H1 (cell line): ENCODE measurements at regions not wholly inside any gene's neighbourhood (a gene's known extent, or its start where the extent isn't known, plus 50 kb on each side); places are given as distances from the start of the nearest gene placed in this dataset.

ENCODE experiments used
- CTCF ChIA-PET: fragments of 300-600 bp; sonication (Branson Sonifier 250); formaldehyde crosslinking; loops from one replicate; lab custom pipeline; 2021; ENCODE audit not compliant: partially characterized antibody; lab: Charles Lee
- POLR2A ChIA-PET: fragments of 300-600 bp; sonication (Branson Sonifier 250); formaldehyde crosslinking; loops from one replicate; lab custom pipeline; 2021; ENCODE audit warnings: inconsistent platforms; ENCODE audit not compliant: partially characterized antibody; lab: Charles Lee
- DNase-seq, 2 experiments: peaks; one replicate each; pipeline versions ENCODE4 v3.0.0 to v3.0.0-alpha.2; 2010 to 2022; ENCODE audit warnings: low spot score in 2 of 2, low read depth in 1 of 2, mixed read lengths in 1 of 2
- FAIRE-seq: peaks from 2 replicates; lab custom pipeline; 2011; peaks lifted over from hg19 to GRCh38; lab: Jason Lieb, UNC
- H2AFZ ChIP-seq: 2 replicates; pipeline ENCODE4 v1.8.1; 2012; ENCODE audit warnings: low read length, inconsistent platforms
- H2AK5ac ChIP-seq: 2 replicates; pipeline ENCODE4 v1.6.1; 2013; ENCODE audit warnings: low read depth, low read length
- H2BK120ac ChIP-seq: replicated peaks from 2 replicates; pipeline ENCODE3; 2013; ENCODE audit warnings: low read depth, low read length, inconsistent platforms
- H2BK12ac ChIP-seq: 2 replicates; pipeline ENCODE4 v1.6.1; 2013; ENCODE audit warnings: low read depth, low read length
- H2BK15ac ChIP-seq: 2 replicates; pipeline ENCODE4 v1.6.1; 2013; ENCODE audit warnings: low read length
- H2BK20ac ChIP-seq: 2 replicates; pipeline ENCODE4 v1.6.1; 2013; ENCODE audit warnings: low read length
- H2BK5ac ChIP-seq: 2 replicates; pipeline ENCODE4 v1.6.1; 2013; ENCODE audit warnings: low read depth, low read length
- H3K14ac ChIP-seq: 2 replicates; pipeline ENCODE4 v1.6.1; 2013; ENCODE audit warnings: inconsistent platforms; ENCODE audit not compliant: insufficient read length
- H3K18ac ChIP-seq: 2 replicates; pipeline ENCODE4 v1.6.1; 2013; ENCODE audit warnings: low read length; ENCODE audit errors: extremely low read depth
- H3K23ac ChIP-seq: 2 replicates; pipeline ENCODE4 v1.6.1; 2013; ENCODE audit warnings: inconsistent platforms; ENCODE audit not compliant: insufficient read length
- H3K23me2 ChIP-seq: 2 replicates; pipeline ENCODE4 v1.6.1; 2013; ENCODE audit warnings: low read depth, low read length
- H3K27ac ChIP-seq: 2 replicates; pipeline ENCODE4 v1.6.1; 2011; ENCODE audit warnings: low read depth, low read length, inconsistent platforms
- H3K27me3 ChIP-seq, 4 experiments: replicated peaks in 1 of 4; 1 replicate in 1 of 4; 2 replicates in 3 of 4; pipeline versions ENCODE4 v1.6.1 to v1.8.1; 2011 to 2013; ENCODE audit warnings: low read length in 3 of 4, mild to moderate bottlenecking in 3 of 4, inconsistent platforms in 2 of 4, mixed read lengths in 2 of 4, moderate library complexity in 1 of 4; ENCODE audit not compliant: control insufficient read depth in 3 of 4, insufficient read depth in 3 of 4; ENCODE audit errors: extremely low read depth in 1 of 4
- H3K36me3 ChIP-seq, 4 experiments: 2 replicates each; pipeline versions ENCODE4 v1.6.1 to v1.8.1; 2011 to 2013; ENCODE audit warnings: mild to moderate bottlenecking in 4 of 4, low read length in 3 of 4, moderate library complexity in 2 of 4, control low read depth in 1 of 4, inconsistent platforms in 1 of 4; ENCODE audit not compliant: insufficient read depth in 4 of 4, control insufficient read depth in 2 of 4
- H3K4ac ChIP-seq: replicated peaks from 2 replicates; pipeline ENCODE3; 2013; ENCODE audit warnings: low read length, low read depth, mixed read lengths, inconsistent platforms; ENCODE audit not compliant: insufficient read length
- H3K4me1 ChIP-seq, 4 experiments: replicated peaks in 1 of 4; 1 replicate in 1 of 4; 2 replicates in 3 of 4; pipeline versions ENCODE4 v1.6.1 to v1.8.1; 2011 to 2013; ENCODE audit warnings: low read length in 3 of 4, inconsistent platforms in 2 of 4, mixed read lengths in 1 of 4; ENCODE audit not compliant: insufficient read depth in 4 of 4, control insufficient read depth in 3 of 4
- H3K4me2 ChIP-seq, 2 experiments: 2 replicates each; pipeline versions ENCODE4 v1.6.1 to v1.8.1; 2011 to 2013; ENCODE audit warnings: low read depth in 2 of 2, low read length in 2 of 2, control low read depth in 1 of 2, inconsistent platforms in 1 of 2, mild to moderate bottlenecking in 1 of 2; ENCODE audit not compliant: insufficient read depth in 1 of 2
- H3K4me3 ChIP-seq, 4 experiments: fragments of 200-600, 300-600 bp in 1 of 4; sonication (generic), shearing (Covaris generic), sonication (Bioruptor Twin) in 1 of 4; 2 replicates each; pipeline versions ENCODE4 v1.5.1 to v1.8.1; 2011 to 2016; ENCODE audit warnings: low read length in 4 of 4, low read depth in 3 of 4, control low read depth in 2 of 4, inconsistent platforms in 2 of 4, mild to moderate bottlenecking in 2 of 4, mixed read lengths in 1 of 4, moderate library complexity in 1 of 4; ENCODE audit not compliant: insufficient read depth in 2 of 4; ENCODE audit errors: extremely low read depth in 1 of 4
- H3K56ac ChIP-seq: replicated peaks from 2 replicates; pipeline ENCODE3; 2013; ENCODE audit warnings: low read depth, mild to moderate bottlenecking, mixed read lengths, low read length, inconsistent platforms; ENCODE audit not compliant: insufficient read length
- H3K79me1 ChIP-seq: 2 replicates; pipeline ENCODE4 v1.6.1; 2013; ENCODE audit warnings: low read depth, low read length, control low read depth
- H3K79me2 ChIP-seq, 2 experiments: 2 replicates each; pipeline versions ENCODE4 v1.6.1 to v1.8.1; 2012 to 2013; ENCODE audit warnings: low read length in 2 of 2, mild to moderate bottlenecking in 2 of 2, inconsistent platforms in 1 of 2; ENCODE audit not compliant: insufficient read depth in 2 of 2, control insufficient read depth in 1 of 2
- H3K9ac ChIP-seq, 4 experiments: replicated peaks in 1 of 4; 1 replicate in 1 of 4; 2 replicates in 3 of 4; pipeline versions ENCODE4 v1.6.1 to v1.8.1; 2011 to 2013; ENCODE audit warnings: low read depth in 3 of 4, low read length in 3 of 4, control low read depth in 2 of 4, mild to moderate bottlenecking in 2 of 4, moderate library complexity in 2 of 4, inconsistent platforms in 1 of 4; ENCODE audit errors: extremely low read depth in 1 of 4
- H3K9me3 ChIP-seq, 2 experiments: 2 replicates each; pipeline versions ENCODE4 v1.6.1 to v1.8.1; 2012 to 2013; ENCODE audit warnings: mild to moderate bottlenecking in 2 of 2, moderate library complexity in 2 of 2, control low read depth in 1 of 2, inconsistent platforms in 1 of 2, low read depth in 1 of 2, low read length in 1 of 2, mixed read lengths in 1 of 2; ENCODE audit not compliant: insufficient read depth in 2 of 2
- H4K20me1 ChIP-seq, 2 experiments: replicated peaks in 1 of 2; 2 replicates each; pipeline versions ENCODE3 to v1.8.1; 2011 to 2013; ENCODE audit warnings: inconsistent platforms in 2 of 2, low read length in 2 of 2, mild to moderate bottlenecking in 1 of 2; ENCODE audit not compliant: insufficient read depth in 2 of 2, control insufficient read depth in 1 of 2
- H4K5ac ChIP-seq: 2 replicates; pipeline ENCODE4 v1.6.1; 2013; ENCODE audit warnings: low read length, low read depth, mixed read lengths, inconsistent platforms; ENCODE audit not compliant: insufficient read length
- H4K8ac ChIP-seq: 2 replicates; pipeline ENCODE4 v1.8.0; 2013; ENCODE audit warnings: mild to moderate bottlenecking, moderate library complexity, low read length, inconsistent platforms; ENCODE audit not compliant: insufficient read depth; ENCODE audit errors: extremely low read depth
- H4K91ac ChIP-seq: replicated peaks from 2 replicates; pipeline ENCODE3; 2013; ENCODE audit warnings: low read length, mixed read lengths, inconsistent platforms; ENCODE audit not compliant: insufficient read length
- CBX5 ChIP-seq: fragments of 300-800, 300-1000 bp; sonication (generic); IDR thresholded peaks from 2 replicates; pipeline ENCODE4 v1.7.1; 2016; ENCODE audit warnings: antibody characterized with exemption, low read length, low read depth
- CBX8 ChIP-seq: fragments of 300-800, 300-1000 bp; sonication (generic); IDR thresholded peaks from 2 replicates; pipeline ENCODE4 v1.7.1; 2016; ENCODE audit warnings: low read depth, low read length, borderline replicate concordance
- CEBPB ChIP-seq: IDR thresholded peaks from 2 replicates; pipeline ENCODE4 v1.6.1; 2012; ENCODE audit warnings: low read depth, low read length
- EGR1 ChIP-seq: IDR thresholded peaks from 2 replicates; pipeline ENCODE4 v1.6.1; 2011; ENCODE audit warnings: low read depth, low read length, borderline replicate concordance
- EP300 ChIP-seq, 2 experiments: IDR thresholded peaks; 1 replicate in 1 of 2; 2 replicates in 1 of 2; pipeline ENCODE4 v1.6.1; 2011 to 2012; ENCODE audit warnings: low read depth in 2 of 2, low read length in 2 of 2, mild to moderate bottlenecking in 2 of 2, borderline replicate concordance in 1 of 2, inconsistent platforms in 1 of 2, moderate library complexity in 1 of 2
- GABPA ChIP-seq: IDR thresholded peaks from 2 replicates; pipeline ENCODE4 v1.6.1; 2011; ENCODE audit warnings: mild to moderate bottlenecking, low read length, moderate library complexity, borderline replicate concordance; ENCODE audit not compliant: insufficient read depth
- HDAC2 ChIP-seq, 2 experiments: fragments of 300-600 bp in 1 of 2; sonication (generic) in 1 of 2; IDR thresholded peaks; 2 replicates each; pipeline ENCODE4 v1.6.1; 2011 to 2012; ENCODE audit warnings: low read depth in 2 of 2, low read length in 2 of 2, mild to moderate bottlenecking in 2 of 2, moderate library complexity in 2 of 2, borderline replicate concordance in 1 of 2, inconsistent platforms in 1 of 2
- JUN ChIP-seq: IDR thresholded peaks from 2 replicates; pipeline ENCODE4 v1.6.1; 2011; ENCODE audit warnings: low read depth, mild to moderate bottlenecking, improper control_type of control experiment, low read length
- KDM5A ChIP-seq: fragments of 200-600 bp; IDR thresholded peaks from 2 replicates; pipeline ENCODE4 v1.7.1; 2012; ENCODE audit warnings: mild to moderate bottlenecking, low read length, inconsistent platforms, mixed read lengths
- NRF1 ChIP-seq: IDR thresholded peaks from 2 replicates; pipeline ENCODE4 v1.6.1; 2011; ENCODE audit warnings: mild to moderate bottlenecking, low read depth, low read length, improper control_type of control experiment
- POLR2A ChIP-seq, 2 experiments: IDR thresholded peaks; 1 replicate in 1 of 2; 2 replicates in 1 of 2; pipeline ENCODE4 v1.6.1; 2011; ENCODE audit warnings: low read depth in 2 of 2, low read length in 2 of 2, mild to moderate bottlenecking in 2 of 2; ENCODE audit errors: control extremely low read depth in 1 of 2
- RNF2 ChIP-seq: fragments of 200-900, 300-1000 bp; sonication (generic); IDR thresholded peaks from 2 replicates; pipeline ENCODE4 v1.7.1; 2016; ENCODE audit warnings: borderline replicate concordance, low read depth, mild to moderate bottlenecking, antibody characterized with exemption, low read length; ENCODE audit not compliant: poor library complexity, severe bottlenecking; ENCODE audit errors: missing control alignments
- TCF12 ChIP-seq: IDR thresholded peaks from 2 replicates; pipeline ENCODE4 v1.6.1; 2011; ENCODE audit warnings: low read depth, mild to moderate bottlenecking, low read length
- YY1 ChIP-seq: IDR thresholded peaks from 2 replicates; pipeline ENCODE4 v1.6.1; 2011; ENCODE audit warnings: low read depth, mild to moderate bottlenecking, low read length
- WGBS, 2 experiments: shearing (Covaris generic) in 1 of 2; methylation state at CpG; one replicate each; pipeline versions ENCODE4 v1.1.6 to v1.1.7; 2013 to 2015; ENCODE audit warnings: low lambda C conversion rate in 2 of 2, mixed read lengths in 2 of 2, inconsistent platforms in 1 of 2, low coverage in 1 of 2, missing lambda C conversion rate in 1 of 2; ENCODE audit not compliant: insufficient replicate concordance in 2 of 2, insufficient coverage in 1 of 2, insufficient read length in 1 of 2; ENCODE audit errors: extremely low coverage in 1 of 2, missing lambda C conversion rate in 1 of 2; 5-methylcytosine and 5-hydroxymethylcytosine counted together
- TF ChIP-seq, protein P1 (sequence below): IDR thresholded peaks from 2 replicates; pipeline ENCODE4 v1.6.1; 2012; ENCODE audit warnings: inconsistent platforms

DNA sequence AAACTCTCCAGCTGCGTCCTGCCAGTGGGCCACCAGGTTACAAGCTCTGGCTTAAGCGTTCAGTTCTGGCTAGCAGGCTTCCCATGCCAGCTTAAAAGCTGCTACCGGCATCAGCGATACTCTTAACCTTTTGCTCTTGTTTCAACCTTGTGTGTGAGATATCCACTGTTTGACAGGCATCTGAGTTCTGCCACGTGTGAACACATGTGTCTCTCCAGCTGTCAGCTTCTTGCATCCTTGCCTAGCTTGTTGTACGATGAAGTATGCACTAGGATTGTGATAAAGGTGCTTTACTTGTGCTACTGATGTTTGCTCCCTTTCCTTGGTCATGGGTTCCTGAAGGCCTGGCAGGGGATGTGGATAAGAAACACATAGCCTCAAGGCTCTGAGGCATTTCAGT, 201.6 kb downstream of the PRDM2 start:
- H4K20me1 ChIP-seq: no peaks in the 10 kb centered on the region
- no peak overlapping the region for H2BK12ac ChIP-seq
- no peak overlapping the region for H2BK20ac ChIP-seq
- H2AK5ac ChIP-seq: no peak overlapping the region
- H3K23me2 ChIP-seq: no peaks in the 10 kb centered on the region
- no peak overlapping the region for H3K18ac ChIP-seq
- H3K79me1 ChIP-seq: no peaks in the 10 kb centered on the region
- no peak for DNase-seq
- no peak overlapping the region for H3K4ac ChIP-seq
- no peak overlapping the region for H2BK15ac ChIP-seq
- no peak overlapping the region for H3K9ac ChIP-seq
- POLR2A ChIA-PET: no interaction called here
- peaks cover 0 to 3% of the 10 kb centered on the region in 2 experiments; a peak in 2 of 4 replicates for H3K9me3 ChIP-seq
- no peak for FAIRE-seq
- H3K27me3 ChIP-seq: no peaks in the 10 kb centered on the region
- no peak overlapping the region for H4K91ac ChIP-seq
- H2AFZ ChIP-seq: no peak overlapping the region
- 90% methylated on average over 6 of the region's 6 CpGs; no CpG with 5 or more reads in 1 of the 2 experiments for WGBS, 2 experiments
- H3K14ac ChIP-seq: no peak overlapping the region
- no peaks in the 10 kb centered on the region for H3K79me2 ChIP-seq
- CTCF ChIA-PET: no interaction called here
- no peak overlapping the region for H4K5ac ChIP-seq
- H3K27ac ChIP-seq: no peak overlapping the region
- H2BK5ac ChIP-seq: no peak overlapping the region
- no peak overlapping the region for H3K23ac ChIP-seq
- H3K4me1 ChIP-seq: no peaks in the 10 kb centered on the region
- no peak overlapping the region for H3K4me2 ChIP-seq
- H2BK120ac ChIP-seq: no peak overlapping the region
- no peak overlapping the region for H3K4me3 ChIP-seq
- H3K36me3 ChIP-seq: no peaks in the 10 kb centered on the region
- no peak overlapping the region for H3K56ac ChIP-seq
- no peak overlapping the region for H4K8ac ChIP-seq
- TF ChIP-seq, protein P1, sequence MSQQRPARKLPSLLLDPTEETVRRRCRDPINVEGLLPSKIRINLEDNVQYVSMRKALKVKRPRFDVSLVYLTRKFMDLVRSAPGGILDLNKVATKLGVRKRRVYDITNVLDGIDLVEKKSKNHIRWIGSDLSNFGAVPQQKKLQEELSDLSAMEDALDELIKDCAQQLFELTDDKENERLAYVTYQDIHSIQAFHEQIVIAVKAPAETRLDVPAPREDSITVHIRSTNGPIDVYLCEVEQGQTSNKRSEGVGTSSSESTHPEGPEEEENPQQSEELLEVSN: no peak
- TF ChIP-seq JUN: no peak
- TF ChIP-seq TCF12: no peak
- TF ChIP-seq CEBPB: no peak
- no peak for TF ChIP-seq CBX8
- no peak for TF ChIP-seq EGR1
- no peak for TF ChIP-seq KDM5A
- no peak for TF ChIP-seq CBX5
- no peak for TF ChIP-seq RNF2
- TF ChIP-seq POLR2A (IDR thresholded peaks at IDR 0.05; ENCODE audit: control extremely low read depth in 1 of 2, low read depth in 2 of 2, low read length in 2 of 2): no peak
- TF ChIP-seq GABPA: no peak
- no peak for TF ChIP-seq HDAC2 (IDR thresholded peaks at IDR 0.05; ENCODE audit: borderline replicate concordance in 1 of 2, low read depth in 2 of 2, low read length in 2 of 2)
- no peak for TF ChIP-seq YY1
- no peak for TF ChIP-seq NRF1
- TF ChIP-seq EP300 (IDR thresholded peaks at IDR 0.05; ENCODE audit: borderline replicate concordance in 1 of 2, low read depth in 2 of 2, low read length in 2 of 2): no peak
